ENCODE measurements at regions not wholly inside any gene's neighbourhood (a gene's known extent, or its start where the extent isn't known, plus 50 kb on each side); places are given as distances from the start of the nearest gene placed in this dataset.

DNA sequence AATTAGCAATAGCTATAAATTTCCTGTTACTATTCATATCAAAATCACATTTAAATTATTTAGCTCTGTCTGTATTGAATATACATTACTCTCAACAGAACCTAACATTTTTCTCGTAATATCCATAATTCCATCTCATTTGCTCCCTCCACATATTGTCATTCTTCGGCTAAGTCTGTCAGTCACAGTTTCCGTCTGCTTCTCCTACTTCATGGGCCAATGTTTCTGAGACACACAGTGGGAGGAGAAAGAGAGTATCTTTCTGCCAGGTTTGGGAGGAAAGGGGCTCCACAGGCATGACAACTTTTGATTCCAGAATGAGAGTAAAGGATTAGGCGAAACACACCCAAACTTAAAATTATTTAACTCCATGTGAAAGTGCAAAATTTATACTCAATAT, 273.1 kb upstream of the SMIM21 start:
- no peaks in the 10 kb centered on the region for H3K36me3 ChIP-seq
- H3K4me3 ChIP-seq = no peak overlapping the region
- ATAC-seq (ENCODE audit: low FRiP score in 2 of 2) = no peak
- 91 to 92% methylated on average over 4 of the region's 4 CpGs for WGBS, 2 donors
- H3K27me3 ChIP-seq = no peaks in the 10 kb centered on the region
- H3K9me3 ChIP-seq = no peaks in the 10 kb centered on the region
- H3K27ac ChIP-seq = no peak overlapping the region
- no peaks in the 10 kb centered on the region for H3K4me1 ChIP-seq
- DNase-seq = no peak
- no peak for TF ChIP-seq POLR2A (IDR thresholded peaks at IDR 0.05)
- no peak for TF ChIP-seq EP300 (IDR thresholded peaks at IDR 0.05)
- no peak for TF ChIP-seq CTCF (IDR thresholded peaks at IDR 0.05)
- TF ChIP-seq POLR2AphosphoS5 (IDR thresholded peaks at IDR 0.05) = no peak

DNA sequence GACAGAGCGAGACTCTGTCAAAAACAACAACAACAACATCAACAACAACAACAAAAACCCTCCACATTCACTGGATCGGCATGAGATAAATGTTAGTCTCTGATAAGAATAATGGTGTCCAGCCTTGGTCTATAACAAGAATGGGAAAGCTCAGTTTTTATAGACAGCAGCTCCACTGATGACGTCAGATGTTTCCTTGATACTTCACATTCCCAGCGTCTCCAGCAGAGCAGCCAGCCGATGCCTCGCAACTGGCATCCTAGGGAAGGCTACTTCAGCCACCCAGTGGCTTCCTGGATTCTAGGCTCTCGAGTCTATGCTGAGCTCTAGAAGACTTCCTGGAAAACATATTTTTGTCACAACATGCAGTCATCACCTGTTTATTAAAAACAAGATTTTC, 271.4 kb upstream of the SMIM21 start:
- ATAC-seq (ENCODE audit: low FRiP score in 2 of 2) = no peak
- TF ChIP-seq CTCF (IDR thresholded peaks at IDR 0.05) (no peak), POLR2AphosphoS5 (IDR thresholded peaks at IDR 0.05) (no peak), EP300 (IDR thresholded peaks at IDR 0.05) (no peak), POLR2A (IDR thresholded peaks at IDR 0.05) (no peak)
- H3K9me3 ChIP-seq = no peaks in the 10 kb centered on the region
- H3K27me3 ChIP-seq = no peaks in the 10 kb centered on the region
- H3K4me1 ChIP-seq = no peaks in the 10 kb centered on the region
- 84 to 90% methylated on average over 7 of the region's 7 CpGs for WGBS, 2 donors
- H3K4me3 ChIP-seq = no peak overlapping the region
- no peak for DNase-seq
- no peak overlapping the region for H3K27ac ChIP-seq
- H3K36me3 ChIP-seq = no peaks in the 10 kb centered on the region

- no peaks in the 10 kb centered on the region for H3K36me3 ChIP-seq
- no peak for TF ChIP-seq CTCF (IDR thresholded peaks at IDR 0.05)
- no peak for TF ChIP-seq POLR2AphosphoS5 (IDR thresholded peaks at IDR 0.05)
- no peak for TF ChIP-seq POLR2A (IDR thresholded peaks at IDR 0.05)
- TF ChIP-seq EP300 (IDR thresholded peaks at IDR 0.05) = no peak
- no peaks in the 10 kb centered on the region for H3K27me3 ChIP-seq
- no peaks in the 10 kb centered on the region for H3K9me3 ChIP-seq
- DNase-seq (no peak), ATAC-seq (ENCODE audit: low FRiP score in 2 of 2) (no peak)
- no peak overlapping the region for H3K27ac ChIP-seq
- no peaks in the 10 kb centered on the region for H3K4me1 ChIP-seq
- no peak overlapping the region for H3K4me3 ChIP-seq
- WGBS, 2 donors = 64 to 67% methylated on average over 4 of the region's 4 CpGs
These were observed 270.0 kb upstream of the SMIM21 start for GRCh38 chr18:75697493-75697892.

DNA sequence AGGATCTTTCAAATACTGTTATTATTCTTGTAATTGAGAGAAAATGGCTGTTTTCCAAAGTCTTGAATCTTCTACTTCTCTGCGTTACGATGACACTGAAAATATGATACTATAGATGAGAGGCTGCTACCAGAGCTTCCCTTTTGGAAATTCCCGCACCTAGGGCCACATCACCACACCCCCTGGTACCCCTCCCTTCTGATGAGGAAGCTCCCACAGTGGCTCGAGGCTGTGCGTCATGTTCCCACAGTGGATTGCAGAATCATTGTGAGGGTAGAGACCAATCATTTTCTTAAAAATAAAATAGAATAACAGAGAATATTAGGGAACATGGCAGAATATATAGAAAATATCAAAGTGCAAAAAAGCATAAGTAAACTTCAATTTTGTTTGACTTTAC, 268.9 kb upstream of the SMIM21 start:
- DNase-seq (no peak), ATAC-seq (ENCODE audit: low FRiP score in 2 of 2) (no peak)
- Histone ChIP-seq H3K4me1 (no peaks in the 10 kb centered on the region), H3K27ac (no peak overlapping the region), H3K4me3 (no peak overlapping the region), H3K27me3 (no peaks in the 10 kb centered on the region), H3K36me3 (no peaks in the 10 kb centered on the region), H3K9me3 (no peaks in the 10 kb centered on the region)
- TF ChIP-seq POLR2A (IDR thresholded peaks at IDR 0.05) = no peak
- no peak for TF ChIP-seq POLR2AphosphoS5 (IDR thresholded peaks at IDR 0.05)
- 74 to 84% methylated on average over 5 of the region's 5 CpGs for WGBS, 2 donors

DNA sequence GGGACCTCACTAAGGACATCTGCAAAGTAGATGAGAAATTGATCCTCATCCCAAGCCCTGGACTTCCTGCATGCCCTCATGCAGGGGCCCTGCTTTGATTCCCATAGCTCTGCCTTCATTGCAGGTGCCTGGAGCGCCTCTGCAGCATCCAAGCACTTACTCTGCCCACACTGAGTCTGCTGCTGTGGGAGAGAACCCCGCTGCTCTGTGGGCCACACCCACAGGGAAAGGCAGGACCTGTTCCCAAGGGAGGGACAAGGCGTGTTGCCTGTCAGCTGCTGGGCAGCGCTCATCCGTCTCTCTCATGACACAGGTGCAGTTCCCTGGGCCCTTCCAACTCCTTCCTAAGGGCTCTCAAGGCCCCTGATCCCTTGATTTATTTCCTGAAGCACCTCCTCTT, 266.8 kb upstream of the SMIM21 start:
- no peak for DNase-seq
- 76 to 87% methylated on average over 5 of the region's 5 CpGs for WGBS, 2 donors
- H3K36me3 ChIP-seq = no peaks in the 10 kb centered on the region
- ATAC-seq (ENCODE audit: low FRiP score in 2 of 2) = no peak
- H3K4me1 ChIP-seq = no peaks in the 10 kb centered on the region
- H3K4me3 ChIP-seq = no peak overlapping the region
- TF ChIP-seq POLR2A (IDR thresholded peaks at IDR 0.05) = no peak
- no peak for TF ChIP-seq POLR2AphosphoS5 (IDR thresholded peaks at IDR 0.05)
- no peak for TF ChIP-seq EP300 (IDR thresholded peaks at IDR 0.05)
- TF ChIP-seq CTCF (IDR thresholded peaks at IDR 0.05) = no peak
- no peaks in the 10 kb centered on the region for H3K27me3 ChIP-seq
- no peaks in the 10 kb centered on the region for H3K9me3 ChIP-seq
- no peak overlapping the region for H3K27ac ChIP-seq
